Adrenal gland (tissue), 9 donors: ENCODE measurements at regions not wholly inside any gene's neighbourhood (a gene's known extent, or its start where the extent isn't known, plus 50 kb on each side); places are given as distances from the start of the nearest gene placed in this dataset.
A peak's percentile ranks its signal among the peaks of the same experiment; 100 is the strongest.

ENCODE experiments used
- DNase-seq, 7 donors: peaks; one replicate each; pipeline ENCODE4 v3.0.0-alpha.2; 2019 to 2020
- H3K27ac ChIP-seq, 5 donors: fragments of 200-600 bp; sonication (generic) in 4 of 5; 1 replicate in 3 of 5; 2 replicates in 2 of 5; pipeline versions ENCODE4 v1.5.1 to v1.8.0; 2016 to 2020; ENCODE audit warnings: mild to moderate bottlenecking in 1 of 5
- H3K27me3 ChIP-seq: fragments of 200-600 bp; 2 replicates; pipeline ENCODE4 v1.8.0; 2021
- H3K36me3 ChIP-seq, 2 donors: fragments of 200-600 bp; replicated peaks in 1 of 2; 1 replicate in 1 of 2; 2 replicates in 1 of 2; pipeline versions ENCODE4 v1.5.1 to v1.8.0; 2018 to 2022
- H3K4me1 ChIP-seq, 2 donors: fragments of 200-600 bp; replicated peaks in 1 of 2; 1 replicate in 1 of 2; 2 replicates in 1 of 2; pipeline versions ENCODE4 v1.5.1 to v1.8.0; 2018 to 2021
- H3K4me3 ChIP-seq, 4 donors: fragments of 200-600 bp; sonication (generic) in 3 of 4; one replicate each; pipeline ENCODE4 v1.5.1; 2016 to 2018
- H3K9me3 ChIP-seq, 3 donors: fragments of 200-600 bp; sonication (generic) in 1 of 3; replicated peaks in 1 of 3; 1 replicate in 2 of 3; 2 replicates in 1 of 3; pipeline versions ENCODE4 v1.5.1 to v1.8.0; 2016 to 2021
- POLR2A ChIP-seq, 2 donors: fragments of 450-650 bp; IDR thresholded peaks; one replicate each; pipeline ENCODE4 v1.6.1; 2017; ENCODE audit warnings: antibody characterized with exemption in 2 of 2, mild to moderate bottlenecking in 2 of 2, moderate library complexity in 1 of 2
- WGBS, 4 donors: extraction: QIAGEN DNeasy Blood & Tissue Kit in 2 of 4; methylation state at CpG; one replicate each; pipeline versions ENCODE4 v1.1.5 to v1.1.7; 2013 to 2017; 5-methylcytosine and 5-hydroxymethylcytosine counted together
- intact Hi-C, 2 donors: fragments of 100-400 bp; cut with DNase I; formaldehyde crosslinking; loops; one replicate each; pipeline versions ENCODE4 v1.14.1 to v1.15.0; 2022 to 2023
- TF ChIP-seq, protein P1 (sequence below), 6 experiments: fragments of 450-650 bp in 4 of 6; fragments of 200-600 bp in 2 of 6; sonication (generic) in 1 of 6; IDR thresholded peaks; 1 replicate in 5 of 6; 2 replicates in 1 of 6; pipeline versions ENCODE4 v1.5.1 to v1.8.0; 2016 to 2021; ENCODE audit warnings: antibody characterized with exemption in 6 of 6, mild to moderate bottlenecking in 2 of 6, moderate library complexity in 1 of 6
- donor health status: healthy with polysubstance abuse.
- donor health status: Bipolar disorder and iron deficiency.
- donor health status: DM: yes; HTN: yes; CAD: no.
- donor health status: DM: no; HTN: no; CAD: no.
- donor health status: DM: no; HTN: no; CAD: no.

GRCh38 chr5:97657239-97657638 is 474.2 kb upstream of the RIOK2 start:
- Histone ChIP-seq H3K27me3 (no peaks in the 10 kb centered on the region), H3K4me1 (no peaks in the 10 kb centered on the region), H3K4me3 (no peak overlapping the region), H3K27ac (no peak overlapping the region), H3K9me3 (no peaks in the 10 kb centered on the region), H3K36me3 (no peaks in the 10 kb centered on the region)
- intact Hi-C loops: no loop called here
- DNase-seq: no peak
- no peak for TF ChIP-seq POLR2A (IDR thresholded peaks at IDR 0.05)
- TF ChIP-seq, protein P1, sequence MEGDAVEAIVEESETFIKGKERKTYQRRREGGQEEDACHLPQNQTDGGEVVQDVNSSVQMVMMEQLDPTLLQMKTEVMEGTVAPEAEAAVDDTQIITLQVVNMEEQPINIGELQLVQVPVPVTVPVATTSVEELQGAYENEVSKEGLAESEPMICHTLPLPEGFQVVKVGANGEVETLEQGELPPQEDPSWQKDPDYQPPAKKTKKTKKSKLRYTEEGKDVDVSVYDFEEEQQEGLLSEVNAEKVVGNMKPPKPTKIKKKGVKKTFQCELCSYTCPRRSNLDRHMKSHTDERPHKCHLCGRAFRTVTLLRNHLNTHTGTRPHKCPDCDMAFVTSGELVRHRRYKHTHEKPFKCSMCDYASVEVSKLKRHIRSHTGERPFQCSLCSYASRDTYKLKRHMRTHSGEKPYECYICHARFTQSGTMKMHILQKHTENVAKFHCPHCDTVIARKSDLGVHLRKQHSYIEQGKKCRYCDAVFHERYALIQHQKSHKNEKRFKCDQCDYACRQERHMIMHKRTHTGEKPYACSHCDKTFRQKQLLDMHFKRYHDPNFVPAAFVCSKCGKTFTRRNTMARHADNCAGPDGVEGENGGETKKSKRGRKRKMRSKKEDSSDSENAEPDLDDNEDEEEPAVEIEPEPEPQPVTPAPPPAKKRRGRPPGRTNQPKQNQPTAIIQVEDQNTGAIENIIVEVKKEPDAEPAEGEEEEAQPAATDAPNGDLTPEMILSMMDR (IDR thresholded peaks at IDR 0.05): no peak
- 60 to 76% (median 69%) methylated on average over 1 of the region's 1 CpG for WGBS, 4 donors

- no peaks in the 10 kb centered on the region for H3K4me1 ChIP-seq
- peak in 6 of 7 donors; percentile 16 to 38 (median 22) for DNase-seq
- intact Hi-C loops: no loop called here
- no peaks in the 10 kb centered on the region for H3K36me3 ChIP-seq
- H3K9me3 ChIP-seq: no peaks in the 10 kb centered on the region
- H3K27ac ChIP-seq: no peak overlapping the region
- 43 to 55% (median 52%) methylated on average over 4 of the region's 4 CpGs for WGBS, 4 donors
- TF ChIP-seq POLR2A (IDR thresholded peaks at IDR 0.05): no peak
- TF ChIP-seq, protein P1 (IDR thresholded peaks at IDR 0.05): no peak
- no peaks in the 10 kb centered on the region for H3K27me3 ChIP-seq
- no peak overlapping the region for H3K4me3 ChIP-seq
Observed at GRCh38 chr5:97658116-97658900, 475.3 kb upstream of the RIOK2 start.

DNA sequence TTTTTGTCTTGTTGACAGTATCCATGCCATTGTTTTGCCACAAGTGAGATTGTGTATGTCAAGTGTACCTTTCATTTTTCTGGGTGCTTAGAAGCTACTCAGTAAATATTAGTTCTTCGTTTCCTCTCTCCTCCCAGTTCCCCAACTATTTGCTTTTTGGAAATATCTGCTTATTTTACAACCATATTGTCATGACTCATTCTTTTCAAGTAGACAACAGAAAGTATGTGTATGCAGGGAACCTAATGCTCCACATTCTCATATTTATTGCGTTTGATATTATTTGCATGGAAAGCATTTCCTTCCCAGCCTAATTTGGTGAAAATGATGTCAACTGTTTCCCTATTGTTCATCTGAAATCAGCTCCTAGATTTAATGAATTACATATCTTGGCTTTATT is 483.7 kb upstream of the RIOK2 start:
- H3K36me3 ChIP-seq: no peaks in the 10 kb centered on the region
- DNase-seq: no peak
- intact Hi-C loops: no loop called here
- TF ChIP-seq POLR2A (IDR thresholded peaks at IDR 0.05): no peak
- TF ChIP-seq, protein P1 (IDR thresholded peaks at IDR 0.05): no peak
- 81 to 87% (median 84%) methylated on average over 2 of the region's 2 CpGs for WGBS, 4 donors
- no peak overlapping the region for H3K27ac ChIP-seq
- no peaks in the 10 kb centered on the region for H3K9me3 ChIP-seq
- H3K4me3 ChIP-seq: no peak overlapping the region
- no peaks in the 10 kb centered on the region for H3K27me3 ChIP-seq
- H3K4me1 ChIP-seq: no peaks in the 10 kb centered on the region

GRCh38 chr5:97670447-97670846 is 487.4 kb upstream of the RIOK2 start:
- TF ChIP-seq, protein P1 (IDR thresholded peaks at IDR 0.05): no peak
- TF ChIP-seq POLR2A (IDR thresholded peaks at IDR 0.05): no peak
- no peaks in the 10 kb centered on the region for H3K36me3 ChIP-seq
- no peaks in the 10 kb centered on the region for H3K27me3 ChIP-seq
- H3K9me3 ChIP-seq: no peaks in the 10 kb centered on the region
- H3K4me3 ChIP-seq: no peak overlapping the region
- no peak for DNase-seq
- no peak overlapping the region for H3K27ac ChIP-seq
- intact Hi-C loops: no loop called here
- no peaks in the 10 kb centered on the region for H3K4me1 ChIP-seq
